HG03064 (cell line): ENCODE measurements at regions not wholly inside any gene's neighbourhood (a gene's known extent, or its start where the extent isn't known, plus 50 kb on each side); places are given as distances from the start of the nearest gene placed in this dataset.

ENCODE experiments used
- ATAC-seq: cut with Tn5 transposase; IDR thresholded peaks from one replicate; pipeline ENCODE4 v1.9.1; 2021; ENCODE audit warnings: low read depth; ENCODE audit not compliant: unreplicated experiment

- no peak for ATAC-seq
Observed at GRCh38 chr6:9543649-9544048, 871.2 kb downstream of the TFAP2A start.

- no peak for ATAC-seq
Observed at GRCh38 chr6:9540534-9541126, 874.2 kb downstream of the TFAP2A start.

GRCh38 chr6:9540126-9540525 is 874.7 kb downstream of the TFAP2A start:
- ATAC-seq, result no peak

GRCh38 chr6:9539231-9539755 is 875.6 kb downstream of the TFAP2A start:
- ATAC-seq, result no peak

- ATAC-seq, result no peak
Observed at GRCh38 chr6:9537381-9537780, 877.5 kb downstream of the TFAP2A start.

GRCh38 chr6:9535106-9535505 is 879.8 kb downstream of the TFAP2A start:
- ATAC-seq, result no peak

- ATAC-seq, result no peak
Observed at GRCh38 chr6:9532621-9533557, 882.0 kb downstream of the TFAP2A start.

- no peak for ATAC-seq
Observed at GRCh38 chr6:9527679-9528286, 887.1 kb downstream of the TFAP2A start.

GRCh38 chr6:9523462-9523861 is 891.4 kb downstream of the TFAP2A start:
- ATAC-seq, result no peak

GRCh38 chr6:9522101-9522500 is 892.8 kb downstream of the TFAP2A start:
- no peak for ATAC-seq

GRCh38 chr6:9521152-9521530 is 893.7 kb downstream of the TFAP2A start:
- no peak for ATAC-seq

GRCh38 chr6:9520417-9521151 is 894.3 kb downstream of the TFAP2A start:
- no peak for ATAC-seq

GRCh38 chr6:9518431-9518830 is 896.4 kb downstream of the TFAP2A start:
- no peak for ATAC-seq

GRCh38 chr6:9517806-9518205 is 897.1 kb downstream of the TFAP2A start:
- no peak for ATAC-seq

GRCh38 chr6:9515633-9516606 is 899.0 kb downstream of the TFAP2A start:
- ATAC-seq, result no peak

GRCh38 chr6:9514146-9514545 is 900.7 kb downstream of the TFAP2A start:
- ATAC-seq, result no peak

- no peak for ATAC-seq
Observed at GRCh38 chr6:9511157-9511556, 903.7 kb downstream of the TFAP2A start.

- ATAC-seq, result no peak
Observed at GRCh38 chr6:9507136-9507895, 907.6 kb downstream of the TFAP2A start.

- no peak for ATAC-seq
Observed at GRCh38 chr6:9504191-9504590, 910.7 kb downstream of the TFAP2A start.
